GM19455 (cell line): ENCODE measurements at regions not wholly inside any gene's neighbourhood (a gene's known extent, or its start where the extent isn't known, plus 50 kb on each side); places are given as distances from the start of the nearest gene placed in this dataset.
"Not testable (repeated sequence)": the region's sequence is repeated elsewhere in the genome, so short reads cannot be mapped to it uniquely, and the experiment has no call there.

Source experiments
- ATAC-seq: cut with Tn5 transposase; IDR thresholded peaks from one replicate; pipeline ENCODE4 v1.9.1; 2021; ENCODE audit not compliant: unreplicated experiment

- ATAC-seq = no peak
Measured at GRCh38 chr9:83138422-83139135, 75.6 kb upstream of the RASEF start.

- no peak for ATAC-seq
Measured at GRCh38 chr9:83133316-83133715, 70.4 kb upstream of the RASEF start.

GRCh38 chr9:83132768-83133167 lies 69.8 kb upstream of the RASEF start:
- no peak for ATAC-seq

GRCh38 chr9:83130541-83130940 lies 67.6 kb upstream of the RASEF start:
- ATAC-seq = no peak

GRCh38 chr9:83125671-83126070 lies 62.7 kb upstream of the RASEF start:
- ATAC-seq = no peak

- ATAC-seq = no peak
Measured at GRCh38 chr9:83119873-83120272, 56.9 kb upstream of the RASEF start.

GRCh38 chr9:83116026-83116425 lies 53.1 kb upstream of the RASEF start:
- no peak for ATAC-seq

- not testable (repeated sequence) for ATAC-seq
Measured at GRCh38 chr9:83113445-83113844, 50.5 kb upstream of the RASEF start.
